Gastroesophageal sphincter (tissue), 4 donors: ENCODE measurements at regions not wholly inside any gene's neighbourhood (a gene's known extent, or its start where the extent isn't known, plus 50 kb on each side); places are given as distances from the start of the nearest gene placed in this dataset.

ENCODE experiments used
- ATAC-seq: fragments of 150-250 bp; one replicate; pipeline ENCODE4 v1.9.1; 2016; ENCODE audit warnings: mild to moderate bottlenecking, moderate library complexity
- H3K27ac ChIP-seq, 4 donors: fragments of 200-600 bp; sonication (generic) in 3 of 4; 1 replicate in 3 of 4; 2 replicates in 1 of 4; pipeline ENCODE4 v1.5.1; 2016 to 2019
- H3K27me3 ChIP-seq: fragments of 200-600 bp; sonication (generic); one replicate; pipeline ENCODE4 v1.5.1; 2019
- H3K36me3 ChIP-seq, 2 donors: fragments of 200-600 bp; sonication (generic); one replicate each; pipeline ENCODE4 v1.5.1; 2019; ENCODE audit warnings: control low read depth in 1 of 2
- H3K4me1 ChIP-seq, 3 donors: fragments of 200-600 bp; sonication (generic); 1 replicate in 2 of 3; 2 replicates in 1 of 3; pipeline ENCODE4 v1.5.1; 2016 to 2019; ENCODE audit warnings: control low read depth in 2 of 3
- H3K4me3 ChIP-seq, 2 donors: fragments of 200-600 bp; sonication (generic); one replicate each; pipeline ENCODE4 v1.5.1; 2019; ENCODE audit warnings: mild to moderate bottlenecking in 1 of 2, moderate library complexity in 1 of 2
- H3K9me3 ChIP-seq, 3 donors: fragments of 200-600 bp; sonication (generic); one replicate each; pipeline ENCODE4 v1.5.1; 2017 to 2019; ENCODE audit warnings: control low read depth in 2 of 3
- CTCF ChIP-seq, 4 experiments: fragments of 200-600 bp in 2 of 4; fragments of 450-650 bp in 2 of 4; sonication (generic) in 1 of 4; IDR thresholded peaks; one replicate each; pipeline ENCODE4 v1.5.1; 2017 to 2019; ENCODE audit warnings: antibody characterized with exemption in 4 of 4, mild to moderate bottlenecking in 2 of 4, moderate library complexity in 2 of 4
- EP300 ChIP-seq: sonication (generic); formaldehyde crosslinking; IDR thresholded peaks from one replicate; pipeline ENCODE4 v1.6.1; 2017; ENCODE audit warnings: antibody characterized with exemption, mild to moderate bottlenecking
- POLR2A ChIP-seq, 2 donors: fragments of 450-650 bp; IDR thresholded peaks; one replicate each; pipeline ENCODE4 v1.6.1; 2017; ENCODE audit warnings: antibody characterized with exemption in 2 of 2, mild to moderate bottlenecking in 2 of 2, moderate library complexity in 1 of 2
- POLR2AphosphoS5 ChIP-seq: sonication (generic); formaldehyde crosslinking; IDR thresholded peaks from one replicate; pipeline ENCODE4 v1.6.1; 2017; ENCODE audit warnings: antibody characterized with exemption
- WGBS, 2 donors: methylation state at CpG; one replicate each; pipeline ENCODE4 v1.1.5; 2018; ENCODE audit warnings: low coverage in 1 of 2; 5-methylcytosine and 5-hydroxymethylcytosine counted together

- ATAC-seq, result no peak
- H3K4me3 ChIP-seq, result no peak overlapping the region
- no peaks in the 10 kb centered on the region for H3K4me1 ChIP-seq
- no peak for TF ChIP-seq POLR2A (IDR thresholded peaks at IDR 0.05)
- no peak for TF ChIP-seq POLR2AphosphoS5
- TF ChIP-seq CTCF (IDR thresholded peaks at IDR 0.05), result no peak
- no peak for TF ChIP-seq EP300
- peaks cover 0 to 22% (median 2%) of the 10 kb centered on the region in 3 donors for H3K9me3 ChIP-seq
- no peak overlapping the region for H3K27ac ChIP-seq
- no peaks in the 10 kb centered on the region for H3K27me3 ChIP-seq
- WGBS, 2 donors, result 85 to 95% methylated on average over 3 of the region's 3 CpGs
- H3K36me3 ChIP-seq, result no peaks in the 10 kb centered on the region
Measured at GRCh38 chr11:11115475-11115874, 237.6 kb downstream of the CSNK2A3 start.

- Histone ChIP-seq H3K27me3 (no peaks in the 10 kb centered on the region), H3K4me1 (no peaks in the 10 kb centered on the region), H3K9me3 (peaks cover 0 to 22% (median 2%) of the 10 kb centered on the region in 3 donors), H3K27ac (no peak overlapping the region), H3K36me3 (no peaks in the 10 kb centered on the region), H3K4me3 (no peak overlapping the region)
- WGBS, 2 donors, result 85 to 100% methylated on average over 1 of the region's 1 CpG
- no peak for TF ChIP-seq CTCF (IDR thresholded peaks at IDR 0.05)
- TF ChIP-seq POLR2A (IDR thresholded peaks at IDR 0.05), result no peak
- no peak for TF ChIP-seq POLR2AphosphoS5
- no peak for TF ChIP-seq EP300
- no peak for ATAC-seq
Measured at GRCh38 chr11:11113626-11114025, 239.4 kb downstream of the CSNK2A3 start.

GRCh38 chr11:11108026-11108425 is 245.0 kb downstream of the CSNK2A3 start:
- Histone ChIP-seq H3K36me3 (no peaks in the 10 kb centered on the region), H3K4me3 (no peak overlapping the region), H3K27ac (no peak overlapping the region), H3K4me1 (no peaks in the 10 kb centered on the region), H3K27me3 (no peaks in the 10 kb centered on the region), H3K9me3 (peaks cover 0 to 8% (median 0%) of the 10 kb centered on the region in 3 donors)
- 86 to 98% methylated on average over 5 of the region's 5 CpGs for WGBS, 2 donors
- TF ChIP-seq CTCF (IDR thresholded peaks at IDR 0.05), result no peak
- no peak for TF ChIP-seq POLR2AphosphoS5
- ATAC-seq, result no peak

- Histone ChIP-seq H3K27me3 (no peaks in the 10 kb centered on the region), H3K4me3 (no peak overlapping the region), H3K9me3 (peaks cover 0 to 3% (median 0%) of the 10 kb centered on the region in 3 donors), H3K4me1 (no peaks in the 10 kb centered on the region), H3K36me3 (no peaks in the 10 kb centered on the region), H3K27ac (no peak overlapping the region)
- ATAC-seq, result no peak
- WGBS, 2 donors, result 73 to 96% methylated on average over 4 of the region's 4 CpGs
- TF ChIP-seq EP300 (no peak), POLR2AphosphoS5 (no peak), POLR2A (IDR thresholded peaks at IDR 0.05) (no peak), CTCF (IDR thresholded peaks at IDR 0.05) (no peak)
Measured at GRCh38 chr11:11107076-11107723, 245.8 kb downstream of the CSNK2A3 start.

GRCh38 chr11:11105361-11105760 is 247.5 kb upstream of the ZBED5 start:
- Histone ChIP-seq H3K27ac (no peak overlapping the region), H3K4me1 (no peaks in the 10 kb centered on the region), H3K27me3 (no peaks in the 10 kb centered on the region), H3K36me3 (no peaks in the 10 kb centered on the region), H3K9me3 (peaks cover 0 to 3% (median 0%) of the 10 kb centered on the region in 3 donors), H3K4me3 (no peak overlapping the region)
- WGBS, 2 donors, result 78% methylated on average over 1 of the region's 1 CpG; no CpG with 5 or more reads in 1 of the 2 donors
- no peak for TF ChIP-seq CTCF (IDR thresholded peaks at IDR 0.05)
- TF ChIP-seq EP300, result no peak
- TF ChIP-seq POLR2AphosphoS5, result no peak
- TF ChIP-seq POLR2A (IDR thresholded peaks at IDR 0.05), result no peak
- ATAC-seq, result no peak
